ENCODE measurements at regions not wholly inside any gene's neighbourhood (a gene's known extent, or its start where the extent isn't known, plus 50 kb on each side); places are given as distances from the start of the nearest gene placed in this dataset. TPM values are rescaled to one million over a fixed set of nuclear protein-coding genes. Genes with fewer than 3 reads are reported as not detected.

DNA sequence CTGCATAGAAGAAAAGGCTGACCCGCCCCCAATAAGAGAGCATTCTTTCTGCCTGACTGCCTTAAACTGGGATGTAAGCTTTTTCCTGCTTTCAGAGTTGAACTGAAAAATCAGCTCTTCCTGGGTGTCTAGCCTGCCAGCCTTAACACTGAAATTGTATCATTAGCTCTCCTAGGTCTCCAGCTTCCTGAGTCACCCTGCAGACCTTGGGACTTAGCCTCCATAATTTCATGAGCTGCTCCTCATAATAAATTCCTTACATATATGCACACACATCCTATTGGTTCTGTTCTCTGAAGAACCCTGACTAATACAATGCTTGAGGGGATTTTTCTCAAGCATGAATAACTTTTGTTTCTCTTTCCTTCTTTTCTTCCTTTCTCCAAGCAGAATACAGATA, 76.4 kb upstream of the FAR2 start:
- Histone ChIP-seq H3K27ac (ENCODE audit: low read depth) (no peak overlapping the region), H3K4me1 (ENCODE audit: insufficient read depth) (no peaks in the 10 kb centered on the region), H3K4me3 (ENCODE audit: low read depth, low read length) (no peak overlapping the region), H3K36me3 (ENCODE audit: insufficient read depth) (no peaks in the 10 kb centered on the region)
- no peak for DNase-seq (ENCODE audit: extremely low spot score)
- WGBS, result 80% methylated on average over 1 of the region's 1 CpG

- WGBS, result 34% methylated on average over 3 of the region's 3 CpGs
- H3K27ac ChIP-seq (ENCODE audit: low read depth), result no peak overlapping the region
- no peak overlapping the region for H3K4me3 ChIP-seq (ENCODE audit: low read depth, low read length)
- DNase-seq (ENCODE audit: extremely low spot score), result peak; percentile 8
- no peaks in the 10 kb centered on the region for H3K36me3 ChIP-seq (ENCODE audit: insufficient read depth)
- no peaks in the 10 kb centered on the region for H3K4me1 ChIP-seq (ENCODE audit: insufficient read depth)
These were observed 75.3 kb upstream of the FAR2 start for GRCh38 chr12:29073631-29074239.

DNA sequence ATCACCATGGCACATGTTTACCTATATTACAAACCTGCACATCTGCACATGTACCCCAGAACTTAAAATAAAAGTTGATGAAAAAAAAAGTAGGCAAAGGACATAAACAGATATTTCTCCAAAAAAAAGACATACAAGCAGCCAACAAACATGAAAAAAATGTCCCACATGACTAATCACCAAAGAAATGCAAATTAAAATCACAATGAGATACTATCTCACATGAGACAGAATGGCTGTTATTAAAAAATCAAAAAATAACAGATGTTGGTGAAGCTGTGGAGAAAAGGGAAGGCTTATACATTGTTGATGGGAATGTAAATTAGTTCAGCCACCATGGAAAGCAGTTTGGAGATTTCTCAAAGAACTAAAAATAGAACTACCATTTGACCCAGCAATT, 68.0 kb upstream of the FAR2 start:
- Histone ChIP-seq H3K36me3 (ENCODE audit: insufficient read depth) (no peaks in the 10 kb centered on the region), H3K4me3 (ENCODE audit: low read depth, low read length) (no peak overlapping the region), H3K4me1 (ENCODE audit: insufficient read depth) (no peaks in the 10 kb centered on the region), H3K27ac (ENCODE audit: low read depth) (no peak overlapping the region)
- no peak for DNase-seq (ENCODE audit: extremely low spot score)

- no peaks in the 10 kb centered on the region for H3K36me3 ChIP-seq (ENCODE audit: insufficient read depth)
- H3K4me3 ChIP-seq (ENCODE audit: low read depth, low read length), result no peak overlapping the region
- no peak overlapping the region for H3K27ac ChIP-seq (ENCODE audit: low read depth)
- H3K4me1 ChIP-seq (ENCODE audit: insufficient read depth), result no peaks in the 10 kb centered on the region
- WGBS, result 44% methylated on average over 4 of the region's 4 CpGs
- DNase-seq (ENCODE audit: extremely low spot score), result no peak
These were observed 66.6 kb upstream of the FAR2 start for GRCh38 chr12:29082522-29082921.

- WGBS, result 72% methylated on average over 9 of the region's 9 CpGs
- DNase-seq (ENCODE audit: extremely low spot score), result no peak
- Histone ChIP-seq H3K4me1 (ENCODE audit: insufficient read depth) (no peaks in the 10 kb centered on the region), H3K27ac (ENCODE audit: low read depth) (no peak overlapping the region), H3K36me3 (ENCODE audit: insufficient read depth) (no peaks in the 10 kb centered on the region), H3K4me3 (ENCODE audit: low read depth, low read length) (no peak overlapping the region)
These were observed 62.5 kb upstream of the FAR2 start for GRCh38 chr12:29086325-29087271.

DNA sequence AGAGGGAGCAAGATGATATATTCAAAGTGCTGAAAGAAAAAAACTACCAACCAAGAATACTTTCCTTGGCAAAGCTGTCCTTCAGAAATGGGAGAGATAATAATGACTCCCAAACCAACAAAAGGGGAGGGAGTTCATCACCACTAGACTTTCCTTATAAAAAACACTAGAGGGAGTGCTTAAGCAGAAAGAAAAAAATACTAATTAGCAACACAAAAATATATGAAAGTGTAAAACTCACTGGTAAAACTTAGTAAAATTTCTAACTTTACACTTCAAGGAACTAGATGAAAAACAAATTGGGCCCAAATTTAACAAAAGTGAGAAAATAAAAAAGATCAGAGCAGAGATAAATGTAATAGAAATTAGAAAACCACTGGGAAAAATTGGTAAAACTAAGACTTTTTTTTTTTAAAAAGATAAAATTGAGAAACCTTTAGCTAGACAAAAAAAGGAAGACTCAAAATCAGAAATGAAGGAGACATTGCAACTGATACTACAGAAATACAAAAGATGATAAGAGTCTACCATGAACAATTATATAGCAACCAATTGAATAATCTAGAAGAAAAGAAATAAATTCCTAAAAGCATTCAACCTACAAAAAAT, 60.4 kb upstream of the FAR2 start:
- H3K4me3 ChIP-seq (ENCODE audit: low read depth, low read length), result no peak overlapping the region
- H3K36me3 ChIP-seq (ENCODE audit: insufficient read depth), result no peaks in the 10 kb centered on the region
- DNase-seq (ENCODE audit: extremely low spot score), result no peak
- no peaks in the 10 kb centered on the region for H3K4me1 ChIP-seq (ENCODE audit: insufficient read depth)
- H3K27ac ChIP-seq (ENCODE audit: low read depth), result no peak overlapping the region

Small RNA genes lying in the stretch of these regions (small RNA-seq; reads per million reads assigned to genes)
- not detected for gene AC024255.1

All from urinary bladder (tissue), 4 donors.